ENCODE measurements at regions not wholly inside any gene's neighbourhood (a gene's known extent, or its start where the extent isn't known, plus 50 kb on each side); places are given as distances from the start of the nearest gene placed in this dataset.

DNA sequence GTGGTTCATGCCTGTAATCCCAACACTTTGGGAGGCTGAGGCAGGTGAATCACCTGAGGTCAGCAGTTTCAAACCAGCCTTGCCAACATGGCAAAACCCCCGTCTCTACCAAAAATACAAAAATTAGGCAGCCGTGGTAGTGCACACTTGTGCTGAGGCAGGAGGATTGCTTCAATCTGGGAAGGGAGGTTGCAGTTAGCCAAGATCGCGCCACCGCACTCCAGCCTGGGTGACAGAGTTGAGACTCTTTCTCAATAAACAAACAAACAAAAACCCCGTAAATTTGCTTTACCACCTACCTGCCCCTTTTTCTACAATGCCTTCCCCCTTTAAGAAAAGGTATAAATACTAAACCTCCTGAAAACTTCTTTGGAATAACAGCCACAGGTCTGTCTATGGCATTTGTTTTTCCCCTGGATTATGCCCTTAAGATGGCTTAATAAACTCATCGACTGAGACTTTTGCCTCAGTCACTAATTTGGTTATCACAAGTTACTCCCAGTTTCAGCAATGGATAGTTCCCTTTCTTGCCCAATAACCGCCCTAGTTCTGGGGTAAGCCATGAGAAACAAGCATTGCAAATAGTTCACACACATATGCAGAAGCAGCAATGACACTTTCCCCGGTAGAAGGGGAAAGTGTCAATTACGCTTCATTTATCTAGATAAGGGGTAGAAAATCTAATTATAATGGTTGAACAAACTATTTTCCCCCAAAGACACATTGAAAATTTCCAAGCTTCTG lies 52.8 kb upstream of the SVIL start:
- TF ChIP-seq ZNF274 (IDR thresholded peaks at IDR 0.05; ENCODE audit: low read depth, low read length), result no peak
- no peak overlapping the region for H3K4me3 ChIP-seq (ENCODE audit: low read length)

- no peak for TF ChIP-seq ZNF274 (IDR thresholded peaks at IDR 0.05; ENCODE audit: low read depth, low read length)
- no peak overlapping the region for H3K4me3 ChIP-seq (ENCODE audit: low read length)
Observed at GRCh38 chr10:29685506-29685905, 50.7 kb upstream of the SVIL start.

Data from GM08714 (cell line).